ENCODE measurements at regions not wholly inside any gene's neighbourhood (a gene's known extent, or its start where the extent isn't known, plus 50 kb on each side); places are given as distances from the start of the nearest gene placed in this dataset.

- TF ChIP-seq CTCF (conservative IDR thresholded peaks at IDR 0.05 in 1 of 2, IDR thresholded peaks at IDR 0.05 in 1 of 2; ENCODE audit: extremely low read depth in 1 of 2, insufficient read depth in 1 of 2, low read depth in 1 of 2, low read length in 2 of 2) (no peak), EZH2 (IDR thresholded peaks at IDR 0.05; ENCODE audit: borderline replicate concordance, low read length) (no peak)
Measured at GRCh38 chr6:108744996-108745395, 103.2 kb upstream of the ARMC2 start.
